ENCODE measurements at regions not wholly inside any gene's neighbourhood (a gene's known extent, or its start where the extent isn't known, plus 50 kb on each side); places are given as distances from the start of the nearest gene placed in this dataset.
"Not testable (repeated sequence)": the region's sequence is repeated elsewhere in the genome, so short reads cannot be mapped to it uniquely, and the experiment has no call there.

DNA sequence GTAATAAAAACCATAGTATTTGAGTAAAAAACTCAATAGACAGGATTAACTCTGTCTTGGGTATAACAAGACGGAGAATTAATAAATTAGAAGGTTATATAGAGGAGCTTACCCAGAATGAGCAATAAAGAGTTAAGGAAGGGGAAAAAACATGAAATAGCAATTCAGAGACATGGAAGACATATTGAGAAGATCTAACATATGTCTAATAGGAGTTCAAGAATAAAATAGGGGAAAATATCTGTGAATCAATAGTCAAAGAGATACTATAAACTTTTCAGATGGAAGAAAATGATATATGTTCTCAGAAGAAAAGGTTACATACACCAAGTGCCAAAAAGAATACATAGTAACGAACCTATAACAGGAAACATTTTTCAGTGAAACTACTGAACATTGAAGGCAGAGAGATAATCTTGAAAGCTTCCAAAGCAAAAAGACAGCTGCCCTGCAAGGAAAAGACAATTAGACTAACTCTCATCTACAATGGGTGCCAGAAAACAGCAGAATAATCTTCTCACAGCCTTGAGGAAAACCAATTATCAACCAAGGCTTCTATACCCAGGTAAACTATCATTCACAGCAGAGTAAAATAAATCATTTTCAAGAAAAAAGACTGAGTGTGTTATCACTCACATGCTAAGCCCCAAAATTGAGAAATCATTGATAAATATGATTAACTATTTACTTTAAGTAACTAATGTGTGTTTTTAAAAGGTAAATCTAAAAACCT, 106.0 kb downstream of the ENC1 start:
- no peak for DNase-seq (ENCODE audit: low spot score)

GRCh38 chr5:74530326-74531050, 110.0 kb downstream of the ENC1 start:
- DNase-seq (ENCODE audit: low spot score): no peak

- no peak for DNase-seq (ENCODE audit: low spot score)
Measured at GRCh38 chr5:74529101-74529500, 111.4 kb downstream of the ENC1 start.

- DNase-seq (ENCODE audit: low spot score): no peak
Measured at GRCh38 chr5:74526111-74526510, 114.4 kb downstream of the ENC1 start.

DNA sequence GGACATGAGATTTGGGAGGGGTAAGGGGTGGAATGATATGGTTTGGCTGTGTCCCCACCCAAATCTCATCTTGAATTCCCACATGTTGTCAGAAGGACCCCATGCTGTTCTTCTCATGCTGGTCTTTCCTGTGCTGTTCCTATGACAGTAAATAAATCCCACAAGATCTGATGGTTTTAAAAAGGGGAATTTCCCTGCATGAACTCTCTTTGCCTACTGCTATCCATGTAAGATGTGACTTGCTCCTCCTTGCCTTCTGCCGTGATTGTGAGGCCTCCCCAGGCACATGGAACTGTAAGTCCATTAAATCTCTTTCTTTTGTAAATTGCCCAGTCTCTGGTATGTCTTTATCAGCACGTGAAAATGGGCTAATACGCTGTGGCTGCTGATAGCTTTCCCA, 115.8 kb downstream of the ENC1 start:
- not testable (repeated sequence) for DNase-seq (ENCODE audit: low spot score)

GRCh38 chr5:74523698-74524097, 116.8 kb downstream of the ENC1 start:
- not testable (repeated sequence) for DNase-seq (ENCODE audit: low spot score)

- not testable (repeated sequence) for DNase-seq (ENCODE audit: low spot score)
Measured at GRCh38 chr5:74522838-74523237, 117.7 kb downstream of the ENC1 start.

GRCh38 chr5:74521401-74521800, 119.1 kb downstream of the ENC1 start:
- DNase-seq (ENCODE audit: low spot score): no peak

- no peak for DNase-seq (ENCODE audit: low spot score)
Measured at GRCh38 chr5:74519679-74520078, 120.8 kb downstream of the ENC1 start.

DNA sequence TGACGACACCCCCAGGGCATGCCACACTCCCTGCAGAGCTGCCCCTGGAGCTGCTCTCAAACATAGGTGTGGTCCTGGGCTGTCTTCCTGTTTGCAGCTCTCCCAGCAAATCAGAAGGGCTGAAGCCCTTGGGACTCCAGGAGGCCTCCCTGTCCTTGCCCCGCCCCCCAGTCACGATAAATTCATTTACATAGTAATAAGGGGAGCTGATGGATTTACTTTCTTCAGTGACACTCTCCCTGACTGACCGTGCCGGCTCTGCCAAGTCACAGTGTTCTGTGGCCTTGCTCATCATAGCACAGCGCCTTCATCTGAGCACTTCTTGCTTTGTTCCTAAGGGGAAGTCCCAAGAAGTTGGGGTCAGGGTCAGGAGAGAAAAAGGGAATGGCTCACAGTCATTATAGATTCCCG, 121.4 kb downstream of the ENC1 start:
- no peak for DNase-seq (ENCODE audit: low spot score)

DNA sequence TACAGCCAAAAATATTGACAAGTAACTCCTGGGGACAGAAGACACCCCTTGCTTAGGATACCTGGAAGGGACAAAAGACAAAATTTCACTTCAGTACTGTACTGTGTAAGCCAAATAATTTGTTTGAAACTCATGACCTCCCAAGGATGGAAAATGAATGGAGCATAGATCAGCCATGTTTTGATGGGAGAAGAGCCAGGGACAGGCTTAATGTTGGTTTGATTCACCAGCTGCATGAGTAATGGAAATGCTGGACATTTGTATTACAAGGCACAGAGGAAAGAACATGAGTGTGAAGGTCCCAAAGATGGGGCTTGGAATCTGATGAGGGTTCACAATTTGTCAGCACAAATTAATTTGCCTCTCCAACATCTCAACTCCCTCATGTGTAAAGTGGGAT, 122.8 kb downstream of the ENC1 start:
- peak; percentile 24 for DNase-seq (ENCODE audit: low spot score)

DNA sequence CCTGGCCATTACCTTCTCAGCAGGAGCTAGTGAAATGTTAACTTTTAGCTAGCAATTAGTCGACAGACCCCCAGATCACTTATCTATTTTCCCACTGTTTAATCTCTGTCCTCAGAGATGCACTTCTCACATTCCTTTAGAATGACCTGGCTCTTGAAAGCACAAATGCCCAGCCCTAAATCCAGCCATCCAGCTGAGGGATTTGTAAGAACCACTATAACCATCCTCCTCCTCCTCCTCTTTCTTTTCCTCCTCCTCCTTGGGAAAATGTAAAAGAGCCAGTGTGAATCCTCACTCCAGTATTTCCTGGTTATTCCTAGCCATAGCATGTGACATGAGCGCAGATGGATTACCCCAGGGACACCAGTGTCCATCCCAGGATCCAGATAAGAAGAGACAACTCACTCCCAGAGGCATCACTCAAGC, 124.3 kb downstream of the ENC1 start:
- peak; percentile 28 for DNase-seq (ENCODE audit: low spot score)

GRCh38 chr5:74514888-74515551, 125.5 kb downstream of the ENC1 start:
- no peak for DNase-seq (ENCODE audit: low spot score)

DNA sequence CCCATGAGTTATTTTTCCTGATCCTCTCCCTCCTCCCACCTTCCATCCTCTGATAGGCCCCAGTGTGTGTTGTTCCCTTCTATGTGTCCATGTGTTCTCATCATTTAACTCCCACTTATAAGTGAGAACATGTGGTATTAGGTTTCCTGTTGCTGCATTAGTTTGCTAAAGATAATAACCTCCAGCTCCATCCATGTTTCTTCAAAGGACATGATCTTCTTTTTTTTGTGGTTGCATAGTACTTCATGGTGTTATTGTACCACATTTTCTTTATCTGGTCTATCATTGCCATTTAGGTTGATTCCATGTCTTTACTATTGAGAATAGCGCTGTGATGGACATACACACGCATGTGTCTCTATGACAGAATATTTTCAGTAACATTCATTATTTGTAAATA, 128.8 kb downstream of the ENC1 start:
- DNase-seq (ENCODE audit: low spot score): not testable (repeated sequence)

- DNase-seq (ENCODE audit: low spot score): no peak
Measured at GRCh38 chr5:74510476-74511075, 130.0 kb downstream of the ENC1 start.

DNA sequence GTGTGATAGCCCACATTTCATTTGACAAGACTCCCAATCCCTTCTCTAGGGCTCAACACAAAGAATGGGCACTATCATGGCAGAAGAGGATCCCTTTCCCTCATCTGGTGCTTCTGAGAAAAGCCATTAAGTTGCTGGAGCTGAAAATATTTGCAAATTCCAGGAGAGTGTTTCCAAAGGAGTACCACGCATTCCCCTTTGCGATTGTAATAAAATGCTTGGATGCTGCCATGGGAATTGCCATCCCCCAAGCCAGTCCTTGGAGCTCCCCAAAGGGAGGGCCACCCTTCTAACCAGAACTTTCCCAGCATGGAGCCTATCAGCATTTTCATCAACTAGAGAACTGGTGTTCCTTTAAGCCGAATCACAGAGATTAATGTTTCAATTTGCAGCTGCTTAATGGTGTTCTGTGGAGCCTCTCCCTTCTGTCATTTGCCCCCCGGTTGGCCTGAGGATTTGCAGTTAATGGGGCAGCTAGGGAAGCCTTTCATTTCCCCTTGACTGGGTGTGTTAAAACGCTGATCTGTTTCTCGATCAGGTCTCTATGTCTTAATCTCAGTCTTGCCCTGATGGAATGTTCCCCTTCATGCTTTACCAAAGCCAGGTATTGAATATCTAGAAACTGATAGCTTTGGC, 133.0 kb downstream of the ENC1 start:
- no peak for DNase-seq (ENCODE audit: low spot score)

GRCh38 chr5:74506119-74506518, 134.4 kb downstream of the ENC1 start:
- no peak for DNase-seq (ENCODE audit: low spot score)

- DNase-seq (ENCODE audit: low spot score): no peak
Measured at GRCh38 chr5:74504463-74504862, 136.1 kb downstream of the ENC1 start.

DNA sequence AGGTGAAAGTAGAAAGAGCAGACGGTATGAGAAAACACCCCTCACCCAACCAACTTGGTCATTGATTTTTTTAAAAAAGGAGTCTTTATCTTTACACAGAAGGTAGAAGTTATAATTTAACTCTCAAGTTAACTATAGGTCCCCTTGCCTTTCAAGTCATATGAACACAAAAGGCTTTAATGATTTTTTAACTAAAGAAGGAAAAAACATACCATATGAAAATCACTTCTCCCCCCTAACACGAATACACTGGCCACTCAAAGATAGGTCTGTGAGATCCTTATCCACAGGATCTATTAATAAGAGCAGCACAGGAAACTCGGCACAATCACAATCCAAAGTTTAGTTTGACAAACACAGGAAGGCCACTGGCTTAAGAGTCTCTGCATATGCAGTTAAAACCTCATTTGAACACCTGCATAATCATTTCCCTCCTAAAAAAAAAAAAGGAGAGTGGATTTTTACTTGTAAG, 138.0 kb downstream of the ENC1 start:
- no peak for DNase-seq (ENCODE audit: low spot score)

- no peak for DNase-seq (ENCODE audit: low spot score)
Measured at GRCh38 chr5:74501674-74502478, 138.7 kb downstream of the ENC1 start.
